PFSK-1 (cell line): ENCODE measurements at regions not wholly inside any gene's neighbourhood (a gene's known extent, or its start where the extent isn't known, plus 50 kb on each side); places are given as distances from the start of the nearest gene placed in this dataset.

Source experiments
- POLR2AphosphoS5 ChIP-seq: IDR thresholded peaks from 2 replicates; pipeline ENCODE4 v1.6.1; 2012; ENCODE audit warnings: low read depth, mild to moderate bottlenecking, control low read depth, low read length, moderate library complexity
- TAF1 ChIP-seq: IDR thresholded peaks from 2 replicates; pipeline ENCODE4 v1.6.1; 2012; ENCODE audit warnings: low read length, control low read depth, borderline replicate concordance; ENCODE audit not compliant: insufficient read depth
- TF ChIP-seq, protein P1 (sequence below), 2 experiments: IDR thresholded peaks; 2 replicates each; pipeline versions ENCODE4 v1.6.1 to v1.8.0; 2011 to 2012; ENCODE audit warnings: low read depth in 2 of 2, low read length in 2 of 2, control low read depth in 1 of 2, inconsistent platforms in 1 of 2, mild to moderate bottlenecking in 1 of 2, moderate library complexity in 1 of 2; ENCODE audit not compliant: insufficient read depth in 1 of 2

GRCh38 chr2:59925321-59925720, 628.1 kb downstream of the BCL11A start:
- TF ChIP-seq TAF1: no peak
- no peak for TF ChIP-seq POLR2AphosphoS5
- TF ChIP-seq, protein P1, sequence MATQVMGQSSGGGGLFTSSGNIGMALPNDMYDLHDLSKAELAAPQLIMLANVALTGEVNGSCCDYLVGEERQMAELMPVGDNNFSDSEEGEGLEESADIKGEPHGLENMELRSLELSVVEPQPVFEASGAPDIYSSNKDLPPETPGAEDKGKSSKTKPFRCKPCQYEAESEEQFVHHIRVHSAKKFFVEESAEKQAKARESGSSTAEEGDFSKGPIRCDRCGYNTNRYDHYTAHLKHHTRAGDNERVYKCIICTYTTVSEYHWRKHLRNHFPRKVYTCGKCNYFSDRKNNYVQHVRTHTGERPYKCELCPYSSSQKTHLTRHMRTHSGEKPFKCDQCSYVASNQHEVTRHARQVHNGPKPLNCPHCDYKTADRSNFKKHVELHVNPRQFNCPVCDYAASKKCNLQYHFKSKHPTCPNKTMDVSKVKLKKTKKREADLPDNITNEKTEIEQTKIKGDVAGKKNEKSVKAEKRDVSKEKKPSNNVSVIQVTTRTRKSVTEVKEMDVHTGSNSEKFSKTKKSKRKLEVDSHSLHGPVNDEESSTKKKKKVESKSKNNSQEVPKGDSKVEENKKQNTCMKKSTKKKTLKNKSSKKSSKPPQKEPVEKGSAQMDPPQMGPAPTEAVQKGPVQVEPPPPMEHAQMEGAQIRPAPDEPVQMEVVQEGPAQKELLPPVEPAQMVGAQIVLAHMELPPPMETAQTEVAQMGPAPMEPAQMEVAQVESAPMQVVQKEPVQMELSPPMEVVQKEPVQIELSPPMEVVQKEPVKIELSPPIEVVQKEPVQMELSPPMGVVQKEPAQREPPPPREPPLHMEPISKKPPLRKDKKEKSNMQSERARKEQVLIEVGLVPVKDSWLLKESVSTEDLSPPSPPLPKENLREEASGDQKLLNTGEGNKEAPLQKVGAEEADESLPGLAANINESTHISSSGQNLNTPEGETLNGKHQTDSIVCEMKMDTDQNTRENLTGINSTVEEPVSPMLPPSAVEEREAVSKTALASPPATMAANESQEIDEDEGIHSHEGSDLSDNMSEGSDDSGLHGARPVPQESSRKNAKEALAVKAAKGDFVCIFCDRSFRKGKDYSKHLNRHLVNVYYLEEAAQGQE (IDR thresholded peaks at IDR 0.05; ENCODE audit: insufficient read depth in 1 of 2, low read depth in 2 of 2, low read length in 2 of 2): no peak
